ENCODE measurements at regions not wholly inside any gene's neighbourhood (a gene's known extent, or its start where the extent isn't known, plus 50 kb on each side); places are given as distances from the start of the nearest gene placed in this dataset.

- DNase-seq (no peak), ATAC-seq (no peak)
- H3K27ac ChIP-seq = no peak overlapping the region
- no peak for TF ChIP-seq CTCF (IDR thresholded peaks at IDR 0.05)
- no peaks in the 10 kb centered on the region for H3K4me1 ChIP-seq
- no peaks in the 10 kb centered on the region for H3K9me3 ChIP-seq
- H3K36me3 ChIP-seq = no peaks in the 10 kb centered on the region
- no peaks in the 10 kb centered on the region for H3K27me3 ChIP-seq (ENCODE audit: low read depth)
- no peak overlapping the region for H3K4me3 ChIP-seq
- intact Hi-C loops (cut with DNase I) = no loop called here
Measured at GRCh38 chr5:57102905-57103255, 71.0 kb upstream of the GPBP1 start.

- DNase-seq = no peak
- intact Hi-C loops (cut with DNase I) = no loop called here
- Histone ChIP-seq H3K9me3 (no peaks in the 10 kb centered on the region), H3K27me3 (ENCODE audit: low read depth) (no peaks in the 10 kb centered on the region), H3K27ac (no peak overlapping the region), H3K36me3 (no peaks in the 10 kb centered on the region), H3K4me3 (no peak overlapping the region), H3K4me1 (no peaks in the 10 kb centered on the region)
- no peak for ATAC-seq
- TF ChIP-seq CTCF (IDR thresholded peaks at IDR 0.05) = no peak
Measured at GRCh38 chr5:57103317-57103907, 70.4 kb upstream of the GPBP1 start.

DNA sequence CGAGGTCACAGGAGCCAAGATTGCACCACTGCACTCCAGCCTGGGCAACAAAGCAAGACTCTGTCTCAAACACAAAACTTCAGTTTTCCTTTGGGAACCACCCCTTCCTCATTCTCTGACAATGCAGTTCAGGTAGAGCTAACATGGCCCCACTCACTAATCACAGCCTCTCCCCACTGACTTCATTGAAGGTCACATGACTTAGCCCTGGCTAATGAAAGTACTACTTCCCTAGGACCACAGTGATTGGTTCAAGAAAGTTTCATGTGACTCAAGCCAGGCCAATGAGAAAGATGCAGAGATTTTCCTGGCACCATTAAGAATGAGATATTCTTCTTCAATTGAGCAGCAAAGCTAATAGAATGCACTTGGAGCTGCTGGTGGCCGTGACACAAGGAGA lies 67.2 kb upstream of the GPBP1 start:
- DNase-seq (no peak), ATAC-seq (no peak)
- Histone ChIP-seq H3K36me3 (no peaks in the 10 kb centered on the region), H3K27ac (no peak overlapping the region), H3K27me3 (ENCODE audit: low read depth) (no peaks in the 10 kb centered on the region), H3K4me3 (no peak overlapping the region), H3K4me1 (no peaks in the 10 kb centered on the region), H3K9me3 (no peaks in the 10 kb centered on the region)
- TF ChIP-seq CTCF (IDR thresholded peaks at IDR 0.05) = no peak
- intact Hi-C loops (cut with DNase I) = no loop called here

GRCh38 chr5:57111993-57112392 lies 61.9 kb upstream of the GPBP1 start:
- Histone ChIP-seq H3K36me3 (no peaks in the 10 kb centered on the region), H3K4me1 (no peaks in the 10 kb centered on the region), H3K9me3 (no peaks in the 10 kb centered on the region), H3K4me3 (no peak overlapping the region), H3K27ac (no peak overlapping the region), H3K27me3 (ENCODE audit: low read depth) (no peaks in the 10 kb centered on the region)
- no peak for DNase-seq
- TF ChIP-seq CTCF (IDR thresholded peaks at IDR 0.05) = no peak
- intact Hi-C loops (cut with DNase I) = no loop called here
- no peak for ATAC-seq

GRCh38 chr5:57113481-57113880 lies 60.4 kb upstream of the GPBP1 start:
- DNase-seq = no peak
- no peak overlapping the region for H3K4me3 ChIP-seq
- H3K36me3 ChIP-seq = no peaks in the 10 kb centered on the region
- no peak overlapping the region for H3K27ac ChIP-seq
- no peaks in the 10 kb centered on the region for H3K4me1 ChIP-seq
- intact Hi-C loops (cut with DNase I) = no loop called here
- H3K27me3 ChIP-seq (ENCODE audit: low read depth) = no peaks in the 10 kb centered on the region
- no peak for ATAC-seq
- no peak for TF ChIP-seq CTCF (IDR thresholded peaks at IDR 0.05)
- no peaks in the 10 kb centered on the region for H3K9me3 ChIP-seq

DNA sequence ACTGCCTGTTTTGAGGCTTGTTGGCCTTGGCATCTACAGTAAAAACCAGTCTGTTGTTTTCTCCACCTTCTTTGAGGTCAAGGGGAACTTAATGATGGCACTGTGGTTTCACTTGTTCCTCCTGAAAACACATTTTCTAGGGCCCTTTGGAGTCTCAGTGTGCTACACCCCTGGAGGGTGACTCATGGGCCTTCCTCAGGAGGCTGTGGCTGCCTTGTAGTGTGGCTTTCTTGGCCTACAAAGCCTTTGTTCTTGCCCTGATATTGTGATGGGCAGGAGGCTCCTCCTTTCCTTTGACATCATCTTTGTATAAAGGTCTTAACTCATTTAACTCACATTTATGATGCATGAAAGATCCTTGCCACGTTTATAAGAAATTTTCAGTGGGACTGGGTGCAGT lies 56.3 kb upstream of the GPBP1 start:
- Histone ChIP-seq H3K4me1 (no peaks in the 10 kb centered on the region), H3K36me3 (no peaks in the 10 kb centered on the region), H3K27me3 (ENCODE audit: low read depth) (no peaks in the 10 kb centered on the region), H3K9me3 (no peaks in the 10 kb centered on the region), H3K4me3 (no peak overlapping the region), H3K27ac (no peak overlapping the region)
- DNase-seq (no peak), ATAC-seq (no peak)
- intact Hi-C loops (cut with DNase I) = no loop called here
- no peak for TF ChIP-seq CTCF (IDR thresholded peaks at IDR 0.05)
